HL-60/S4 treated with retinoic acid at 250 ng/mL for 4 days and 3 days (cell line): ENCODE measurements at regions not wholly inside any gene's neighbourhood (a gene's known extent, or its start where the extent isn't known, plus 50 kb on each side); places are given as distances from the start of the nearest gene placed in this dataset.
"Not testable (repeated sequence)": the region's sequence is repeated elsewhere in the genome, so short reads cannot be mapped to it uniquely, and the experiment has no call there.

Source experiments
- in situ Hi-C: fragments of 300-500 bp; cut with MboI; formaldehyde crosslinking; loops from 2 replicates; pipeline ENCODE4 v1.7.0; 2022; ENCODE audit warnings: low sequenced_read_pairs

- in situ Hi-C loops = no loop called here
Measured at GRCh38 chr12:90515199-90516175, 439.5 kb downstream of the CCER1 start.

GRCh38 chr12:90514325-90514724 is 440.7 kb downstream of the CCER1 start:
- in situ Hi-C loops = no loop called here

- in situ Hi-C loops = no loop called here
Measured at GRCh38 chr12:90512518-90512917, 442.5 kb downstream of the CCER1 start.

- in situ Hi-C loops = no loop called here
Measured at GRCh38 chr12:90510948-90511347, 444.0 kb downstream of the CCER1 start.

- in situ Hi-C loops = no loop called here
Measured at GRCh38 chr12:90504806-90505205, 450.2 kb downstream of the CCER1 start.

- in situ Hi-C loops = no loop called here
Measured at GRCh38 chr12:90502070-90502469, 452.9 kb downstream of the CCER1 start.

GRCh38 chr12:90501412-90501811 is 453.6 kb downstream of the CCER1 start:
- in situ Hi-C loops = no loop called here

GRCh38 chr12:90499795-90500194 is 455.2 kb downstream of the CCER1 start:
- in situ Hi-C loops = no loop called here

GRCh38 chr12:90497923-90498545 is 456.9 kb downstream of the CCER1 start:
- in situ Hi-C loops = no loop called here

GRCh38 chr12:90490355-90490754 is 464.6 kb downstream of the CCER1 start:
- in situ Hi-C loops = no loop called here

- in situ Hi-C loops = no loop called here
Measured at GRCh38 chr12:90489141-90489540, 465.8 kb downstream of the CCER1 start.

- in situ Hi-C loops = no loop called here
Measured at GRCh38 chr12:90485560-90485959, 469.4 kb downstream of the CCER1 start.

GRCh38 chr12:90484094-90484493 is 470.9 kb downstream of the CCER1 start:
- in situ Hi-C loops = no loop called here

- in situ Hi-C loops = no loop called here
Measured at GRCh38 chr12:90481748-90482147, 473.2 kb downstream of the CCER1 start.

- in situ Hi-C loops = no loop called here
Measured at GRCh38 chr12:90479237-90479636, 475.7 kb downstream of the CCER1 start.

GRCh38 chr12:90473831-90474230 is 481.1 kb downstream of the CCER1 start:
- in situ Hi-C loops = no loop called here

- in situ Hi-C loops = no loop called here
Measured at GRCh38 chr12:90460681-90461080, 494.3 kb downstream of the CCER1 start.

- in situ Hi-C loops = no loop called here
Measured at GRCh38 chr12:90456248-90456647, 498.7 kb downstream of the CCER1 start.

GRCh38 chr12:90455756-90456155 is 499.2 kb downstream of the CCER1 start:
- in situ Hi-C loops = no loop called here

GRCh38 chr12:90449611-90450010 is 505.4 kb downstream of the CCER1 start:
- in situ Hi-C loops = no loop called here

- in situ Hi-C loops = not testable (repeated sequence)
Measured at GRCh38 chr12:90443466-90443865, 511.5 kb downstream of the CCER1 start.

- in situ Hi-C loops = no loop called here
Measured at GRCh38 chr12:90441431-90441830, 513.5 kb downstream of the CCER1 start.
